Smooth muscle cell (in vitro differentiated cells): ENCODE measurements at regions not wholly inside any gene's neighbourhood (a gene's known extent, or its start where the extent isn't known, plus 50 kb on each side); places are given as distances from the start of the nearest gene placed in this dataset.

Experiments
- DNase-seq: peaks from one replicate; lab custom pipeline; 2025; ENCODE audit not compliant: unreplicated experiment; lab: John Stamatoyannopoulos, UW
- H2AFZ ChIP-seq: fragments of 200-600 bp; sonication (generic); 2 replicates; pipeline ENCODE4 v1.6.0; 2016; ENCODE audit warnings: antibody characterized with exemption, low read depth, mild to moderate bottlenecking
- H3F3A ChIP-seq: fragments of 200-600 bp; sonication (generic); 2 replicates; pipeline ENCODE4 v1.6.0; 2017; ENCODE audit warnings: antibody characterized with exemption, low read depth
- H3K27ac ChIP-seq: fragments of 200-600 bp; sonication (generic); 2 replicates; pipeline ENCODE4 v1.5.1; 2016; ENCODE audit warnings: low read depth, mild to moderate bottlenecking
- H3K27me3 ChIP-seq: fragments of 200-600 bp; sonication (generic); 2 replicates; pipeline ENCODE4 v1.6.1; 2016; ENCODE audit warnings: low read depth, mild to moderate bottlenecking
- H3K36me3 ChIP-seq: fragments of 200-600 bp; sonication (generic); 2 replicates; pipeline ENCODE4 v1.5.1; 2016; ENCODE audit warnings: low read depth
- H3K4me1 ChIP-seq: fragments of 200-600 bp; sonication (generic); 2 replicates; pipeline ENCODE4 v1.5.1; 2016; ENCODE audit warnings: low read depth
- H3K4me2 ChIP-seq: fragments of 200-600 bp; sonication (generic); 2 replicates; pipeline ENCODE4 v1.6.0; 2016; ENCODE audit warnings: mild to moderate bottlenecking
- H3K4me3 ChIP-seq: fragments of 200-600 bp; sonication (generic); 2 replicates; pipeline ENCODE4 v1.5.1; 2016; ENCODE audit warnings: mild to moderate bottlenecking
- H3K79me2 ChIP-seq: fragments of 200-600 bp; sonication (generic); 2 replicates; pipeline ENCODE4 v1.6.0; 2016; ENCODE audit warnings: low read depth, mild to moderate bottlenecking
- H3K9ac ChIP-seq: fragments of 200-600 bp; sonication (generic); 2 replicates; pipeline ENCODE4 v1.6.0; 2016; ENCODE audit warnings: low read depth
- H3K9me3 ChIP-seq: fragments of 200-600 bp; sonication (generic); replicated peaks from 2 replicates; pipeline ENCODE4 v1.5.1; 2016; ENCODE audit warnings: low read depth
- H4K20me1 ChIP-seq: fragments of 200-600 bp; sonication (generic); 2 replicates; pipeline ENCODE4 v1.6.0; 2016; ENCODE audit warnings: low read depth
- whole genome bisulfite sequencing: methylation state at CpG from one replicate; pipeline ENCODE4 v1.1.7; 2016; ENCODE audit warnings: low lambda C conversion rate; 5-methylcytosine and 5-hydroxymethylcytosine counted together
- TF ChIP-seq, protein P1 (sequence below): fragments of 200-600 bp; sonication (generic); IDR thresholded peaks from 2 replicates; pipeline ENCODE4 v1.5.1; 2017; ENCODE audit warnings: borderline replicate concordance, mild to moderate bottlenecking, antibody characterized with exemption; ENCODE audit not compliant: insufficient read depth, poor library complexity, severe bottlenecking

DNA sequence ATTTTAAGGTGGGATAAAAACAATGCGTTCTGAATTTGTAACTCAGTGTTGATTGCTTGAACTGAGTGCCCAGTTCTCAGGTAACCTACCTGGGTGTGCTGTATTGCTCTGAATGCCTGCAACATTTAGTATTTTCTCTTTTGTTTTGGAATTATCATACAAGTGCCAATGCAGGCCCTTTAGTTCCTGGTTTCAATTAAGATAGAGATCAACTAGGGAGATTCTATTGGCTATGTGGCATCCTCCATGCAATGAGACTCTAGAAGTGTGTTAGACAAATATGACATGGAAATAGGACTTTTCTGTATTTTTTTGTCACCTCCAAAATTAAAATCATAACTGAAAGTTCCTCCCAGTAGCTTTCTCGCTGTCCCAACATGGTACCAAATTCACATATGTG lies 438.7 kb upstream of the IGFBP7 start:
- no peak overlapping the region for H3K4me2 ChIP-seq
- H3K4me1 ChIP-seq: no peaks in the 10 kb centered on the region
- DNase-seq: no peak
- TF ChIP-seq, protein P1, sequence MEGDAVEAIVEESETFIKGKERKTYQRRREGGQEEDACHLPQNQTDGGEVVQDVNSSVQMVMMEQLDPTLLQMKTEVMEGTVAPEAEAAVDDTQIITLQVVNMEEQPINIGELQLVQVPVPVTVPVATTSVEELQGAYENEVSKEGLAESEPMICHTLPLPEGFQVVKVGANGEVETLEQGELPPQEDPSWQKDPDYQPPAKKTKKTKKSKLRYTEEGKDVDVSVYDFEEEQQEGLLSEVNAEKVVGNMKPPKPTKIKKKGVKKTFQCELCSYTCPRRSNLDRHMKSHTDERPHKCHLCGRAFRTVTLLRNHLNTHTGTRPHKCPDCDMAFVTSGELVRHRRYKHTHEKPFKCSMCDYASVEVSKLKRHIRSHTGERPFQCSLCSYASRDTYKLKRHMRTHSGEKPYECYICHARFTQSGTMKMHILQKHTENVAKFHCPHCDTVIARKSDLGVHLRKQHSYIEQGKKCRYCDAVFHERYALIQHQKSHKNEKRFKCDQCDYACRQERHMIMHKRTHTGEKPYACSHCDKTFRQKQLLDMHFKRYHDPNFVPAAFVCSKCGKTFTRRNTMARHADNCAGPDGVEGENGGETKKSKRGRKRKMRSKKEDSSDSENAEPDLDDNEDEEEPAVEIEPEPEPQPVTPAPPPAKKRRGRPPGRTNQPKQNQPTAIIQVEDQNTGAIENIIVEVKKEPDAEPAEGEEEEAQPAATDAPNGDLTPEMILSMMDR: no peak
- no peak overlapping the region for H3K4me3 ChIP-seq
- no peak overlapping the region for H2AFZ ChIP-seq
- H3K27me3 ChIP-seq: no peaks in the 10 kb centered on the region
- no peaks in the 10 kb centered on the region for H3K79me2 ChIP-seq
- H3K27ac ChIP-seq: no peak overlapping the region
- no peak overlapping the region for H3K9ac ChIP-seq
- H4K20me1 ChIP-seq: no peaks in the 10 kb centered on the region
- no peaks in the 10 kb centered on the region for H3F3A ChIP-seq
- H3K9me3 ChIP-seq: no peaks in the 10 kb centered on the region
- WGBS: 89% methylated on average over 2 of the region's 2 CpGs
- no peaks in the 10 kb centered on the region for H3K36me3 ChIP-seq

DNA sequence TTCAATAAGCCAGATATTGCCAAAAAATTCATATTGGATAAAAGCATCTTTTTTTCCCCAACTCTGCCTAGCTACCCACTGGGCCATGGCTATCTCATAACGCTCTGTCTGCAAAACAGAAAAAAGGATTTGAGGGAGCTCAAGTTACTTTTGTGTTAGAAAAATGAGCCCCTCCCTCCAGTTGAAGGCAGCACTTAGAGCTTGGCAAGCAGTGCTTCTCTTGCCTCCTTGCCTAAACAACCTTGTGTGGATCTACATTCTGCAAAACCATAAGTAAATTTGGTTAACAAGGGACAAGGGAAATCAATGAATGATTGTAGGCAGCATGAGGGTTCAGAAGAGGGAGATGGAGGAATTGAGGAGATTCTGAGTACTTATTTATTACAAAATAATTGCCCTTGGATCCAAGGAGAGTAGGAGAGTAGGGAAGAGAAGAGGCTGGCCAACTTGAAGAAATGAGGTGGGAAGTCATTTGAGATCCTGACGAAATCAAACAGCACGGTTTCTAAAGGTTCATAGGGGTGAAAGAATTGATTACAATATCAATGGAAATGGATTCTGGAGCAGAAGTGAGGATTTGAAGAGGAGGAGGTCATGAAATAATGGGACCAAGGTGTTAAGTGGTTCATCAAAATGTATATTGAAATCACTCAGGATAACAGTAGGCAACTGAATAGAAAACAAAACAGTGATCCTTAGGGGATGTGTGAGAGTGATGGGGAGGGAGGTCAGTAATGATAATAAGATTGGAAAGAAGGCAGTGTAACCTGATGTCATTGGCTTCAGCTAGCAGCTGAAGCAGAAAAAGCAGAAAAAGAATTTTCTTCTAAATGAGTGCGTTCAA lies 434.8 kb upstream of the IGFBP7 start:
- Histone ChIP-seq H3K79me2 (no peaks in the 10 kb centered on the region), H3K27me3 (no peaks in the 10 kb centered on the region), H3K4me1 (no peaks in the 10 kb centered on the region), H3K36me3 (no peaks in the 10 kb centered on the region), H3K9ac (no peak overlapping the region), H4K20me1 (no peaks in the 10 kb centered on the region), H3K27ac (no peak overlapping the region), H3K4me3 (no peak overlapping the region), H3K9me3 (no peaks in the 10 kb centered on the region), H3K4me2 (no peak overlapping the region), H3F3A (no peaks in the 10 kb centered on the region), H2AFZ (no peak overlapping the region)
- TF ChIP-seq, protein P1: no peak
- no peak for DNase-seq
- WGBS: 27% methylated on average over 4 of the region's 4 CpGs

DNA sequence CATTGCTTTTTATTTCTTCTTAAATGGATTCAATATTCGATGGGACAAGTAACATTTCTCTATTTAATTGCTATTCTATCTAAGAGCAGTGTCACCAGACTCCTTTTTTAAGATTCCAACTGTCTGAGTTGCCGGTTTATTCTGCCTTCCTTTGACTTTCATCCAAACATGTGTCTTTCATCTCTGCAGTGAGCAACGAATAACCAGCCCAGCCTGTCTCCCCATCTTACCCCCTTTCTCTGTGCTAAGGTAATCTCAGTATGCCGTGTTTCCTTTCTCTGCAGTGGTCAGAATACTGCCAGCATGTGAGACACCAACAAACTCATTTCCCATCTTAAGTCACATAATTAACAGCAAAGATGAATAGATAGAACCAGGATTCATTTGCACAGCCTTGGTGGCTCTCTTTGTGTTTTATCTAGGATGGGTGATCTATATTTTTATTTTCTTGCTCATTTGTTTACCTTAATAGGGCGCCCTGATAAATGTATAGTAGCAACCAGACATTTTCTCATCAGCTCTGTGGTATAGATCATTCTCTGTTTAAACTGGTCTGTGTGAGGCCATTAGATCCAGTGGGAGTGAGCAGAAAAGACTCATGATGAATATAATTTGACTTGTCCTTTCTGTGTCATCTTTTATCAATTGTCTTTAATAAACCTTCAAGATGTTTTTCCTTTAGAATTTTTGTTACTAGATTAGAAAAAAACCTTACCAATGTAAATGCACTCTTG lies 394.8 kb upstream of the IGFBP7 start:
- Histone ChIP-seq H3K79me2 (no peaks in the 10 kb centered on the region), H3K9me3 (no peaks in the 10 kb centered on the region), H3K4me3 (no peak overlapping the region), H3F3A (no peaks in the 10 kb centered on the region), H3K36me3 (no peaks in the 10 kb centered on the region), H3K27me3 (no peaks in the 10 kb centered on the region), H3K9ac (no peak overlapping the region), H3K27ac (no peak overlapping the region), H2AFZ (no peak overlapping the region), H3K4me2 (no peak overlapping the region), H3K4me1 (peaks cover 6% of the 10 kb centered on the region), H4K20me1 (no peaks in the 10 kb centered on the region)
- TF ChIP-seq, protein P1: no peak
- no peak for DNase-seq
- WGBS: 61% methylated on average over 5 of the region's 5 CpGs

DNA sequence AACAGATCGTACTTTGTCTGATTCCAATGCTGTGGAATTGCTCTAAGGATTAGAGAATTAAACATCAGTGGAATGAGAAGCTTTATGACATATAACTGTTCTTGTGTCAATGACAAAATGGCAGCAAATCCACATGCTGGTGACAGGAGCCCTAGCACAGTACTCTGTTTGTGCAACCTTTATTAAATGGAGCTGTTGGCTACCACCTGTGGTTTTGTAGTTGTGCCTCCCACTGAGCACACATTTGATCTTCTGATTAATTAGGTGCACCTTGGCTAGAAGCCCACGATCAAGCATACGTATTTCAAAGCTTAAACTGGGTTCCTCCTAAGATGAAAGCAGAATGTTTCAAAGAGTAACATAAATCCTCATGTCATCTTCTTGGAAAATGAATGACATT lies 394.0 kb upstream of the IGFBP7 start:
- H3K9ac ChIP-seq: no peak overlapping the region
- TF ChIP-seq, protein P1: no peak

More for the DNA sequence above, 394.0 kb upstream of the IGFBP7 start:
- Histone ChIP-seq H3K36me3 (no peaks in the 10 kb centered on the region), H3K4me3 (no peak overlapping the region), H4K20me1 (no peaks in the 10 kb centered on the region), H3K27ac (no peak overlapping the region), H3K4me1 (peaks cover 6% of the 10 kb centered on the region), H2AFZ (no peak overlapping the region), H3K9me3 (no peaks in the 10 kb centered on the region), H3K4me2 (no peak overlapping the region), H3F3A (no peaks in the 10 kb centered on the region), H3K79me2 (no peaks in the 10 kb centered on the region), H3K27me3 (no peaks in the 10 kb centered on the region)
- 86% methylated on average over 3 of the region's 3 CpGs for WGBS
- no peak for DNase-seq
